B cell (primary cell): ENCODE measurements at regions not wholly inside any gene's neighbourhood (a gene's known extent, or its start where the extent isn't known, plus 50 kb on each side); places are given as distances from the start of the nearest gene placed in this dataset.

ENCODE experiments used
- CTCF ChIP-seq: fragments of 200-600 bp; IDR thresholded peaks from one replicate; pipeline ENCODE4 v1.8.0; 2022; ENCODE audit warnings: antibody characterized with exemption, mild to moderate bottlenecking
- EZH2 ChIP-seq: IDR thresholded peaks from 2 replicates; pipeline ENCODE4 v1.6.1; 2012; ENCODE audit warnings: borderline replicate concordance, low read depth, mild to moderate bottlenecking, moderate library complexity, low read length; ENCODE audit not compliant: insufficient read depth, poor library complexity, severe bottlenecking

- TF ChIP-seq CTCF (no peak), EZH2 (no peak)
These were observed 72.3 kb upstream of the CENPW start for GRCh38 chr6:126267626-126268025.
